WTC11 (cell line): ENCODE measurements at regions not wholly inside any gene's neighbourhood (a gene's known extent, or its start where the extent isn't known, plus 50 kb on each side); places are given as distances from the start of the nearest gene placed in this dataset.

ENCODE experiments used
- ATAC-seq: fragments of 200-7000 bp; cut with Tn5 transposase; 2 replicates; pipeline ENCODE4 v1.10.0; 2021; ENCODE audit warnings: mild to moderate bottlenecking, moderate library complexity
- CTCF ChIA-PET: fragments of 300-600 bp; sonication (Branson Sonifier 250); formaldehyde crosslinking; loops from one replicate; lab custom pipeline; 2021; ENCODE audit warnings: antibody characterized with exemption; lab: Charles Lee
- POLR2A ChIA-PET: fragments of 350-600 bp; sonication (Branson Sonifier 250); formaldehyde crosslinking; loops from one replicate; lab custom pipeline; 2021; ENCODE audit warnings: antibody characterized with exemption; lab: Charles Lee
- DNase-seq: peaks from one replicate; pipeline ENCODE4 v3.0.0; 2021; ENCODE audit warnings: low spot score
- H3K27ac Mint-ChIP-seq: 2 replicates; pipeline ENCODE4 v1.8.0; 2021; ENCODE audit warnings: mixed read lengths
- H3K27me3 Mint-ChIP-seq: 2 replicates; pipeline ENCODE4 v1.8.0; 2021; ENCODE audit warnings: low read depth, mild to moderate bottlenecking, moderate library complexity, mixed read lengths
- H3K36me3 Mint-ChIP-seq: 2 replicates; pipeline ENCODE4 v1.8.0; 2021; ENCODE audit warnings: mixed read lengths
- H3K4me1 Mint-ChIP-seq: 2 replicates; pipeline ENCODE4 v1.8.0; 2022; ENCODE audit warnings: mixed read lengths
- H3K4me3 Mint-ChIP-seq: 2 replicates; pipeline ENCODE4 v1.8.0; 2021; ENCODE audit warnings: mild to moderate bottlenecking, moderate library complexity, mixed read lengths
- H3K9me3 Mint-ChIP-seq: 2 replicates; pipeline ENCODE4 v1.8.0; 2021; ENCODE audit warnings: mixed read lengths
- ATF1 ChIP-seq: sonication (generic); formaldehyde crosslinking; IDR thresholded peaks from 2 replicates; pipeline ENCODE4 v1.8.1; 2023; ENCODE audit warnings: mild to moderate bottlenecking, moderate library complexity, missing genetic modification reagents
- ATF6 ChIP-seq: sonication (generic); formaldehyde crosslinking; IDR thresholded peaks from 2 replicates; pipeline ENCODE4 v1.8.1; 2023; ENCODE audit warnings: mild to moderate bottlenecking, missing genetic modification reagents
- CDX4 ChIP-seq: fragments of 250-450 bp; sonication (Bioruptor Pico); IDR thresholded peaks from 2 replicates; pipeline ENCODE4 v1.9.0; 2021; ENCODE audit warnings: moderate library complexity, mild to moderate bottlenecking, inconsistent platforms, borderline replicate concordance
- ELF4 ChIP-seq: sonication (generic); formaldehyde crosslinking; IDR thresholded peaks from 2 replicates; pipeline ENCODE4 v1.8.1; 2022; ENCODE audit warnings: low read depth, mild to moderate bottlenecking, moderate library complexity, missing genetic modification reagents
- ESRRA ChIP-seq: sonication (generic); formaldehyde crosslinking; IDR thresholded peaks from 2 replicates; pipeline ENCODE4 v1.8.1; 2022; ENCODE audit warnings: mild to moderate bottlenecking, missing genetic modification reagents, borderline replicate concordance
- ETV6 ChIP-seq: sonication (generic); formaldehyde crosslinking; IDR thresholded peaks from 2 replicates; pipeline ENCODE4 v1.8.1; 2022; ENCODE audit warnings: mild to moderate bottlenecking, missing genetic modification reagents
- FOXJ3 ChIP-seq: sonication (generic); formaldehyde crosslinking; IDR thresholded peaks from 2 replicates; pipeline ENCODE4 v1.9.0; 2021; ENCODE audit warnings: missing genetic modification reagents, mild to moderate bottlenecking, borderline replicate concordance
- FOXK1 ChIP-seq: sonication (generic); formaldehyde crosslinking; IDR thresholded peaks from 2 replicates; pipeline ENCODE4 v1.8.0; 2022; ENCODE audit warnings: mild to moderate bottlenecking, moderate library complexity, missing genetic modification reagents
- FOXP4 ChIP-seq: sonication (generic); formaldehyde crosslinking; IDR thresholded peaks from 2 replicates; pipeline ENCODE4 v1.8.0; 2022; ENCODE audit warnings: mild to moderate bottlenecking, missing genetic modification reagents
- GRHL2 ChIP-seq: fragments of 250-450 bp; sonication (Bioruptor Pico); IDR thresholded peaks from 2 replicates; pipeline ENCODE4 v1.8.0; 2022; ENCODE audit warnings: mild to moderate bottlenecking, moderate library complexity; ENCODE audit not compliant: insufficient replicate concordance, severe bottlenecking
- GTF2I ChIP-seq: fragments of 250-450 bp; sonication (Bioruptor Pico); conservative IDR thresholded peaks from 2 replicates; pipeline ENCODE4 v1.4.0; 2021; ENCODE audit warnings: mild to moderate bottlenecking
- MXD4 ChIP-seq: fragments of 250-450 bp; sonication (Bioruptor Pico); IDR thresholded peaks from 2 replicates; pipeline ENCODE4 v1.8.0; 2021; ENCODE audit warnings: mild to moderate bottlenecking, moderate library complexity, borderline replicate concordance
- NFYB ChIP-seq: sonication (generic); formaldehyde crosslinking; conservative IDR thresholded peaks from 2 replicates; pipeline ENCODE4 v1.8.0; 2022; ENCODE audit warnings: low read depth, missing genetic modification reagents
- OVOL2 ChIP-seq: fragments of 250-450 bp; sonication (Bioruptor Pico); IDR thresholded peaks from 2 replicates; pipeline ENCODE4 v1.9.0; 2021; ENCODE audit warnings: mild to moderate bottlenecking, borderline replicate concordance
- PRRX2 ChIP-seq: fragments of 250-450 bp; sonication (Bioruptor Pico); IDR thresholded peaks from 2 replicates; pipeline ENCODE4 v1.8.0; 2021; ENCODE audit warnings: mild to moderate bottlenecking
- SMAD3 ChIP-seq: sonication (generic); formaldehyde crosslinking; IDR thresholded peaks from 2 replicates; pipeline ENCODE4 v1.8.0; 2022; ENCODE audit warnings: missing genetic modification reagents, mild to moderate bottlenecking, borderline replicate concordance
- SP1 ChIP-seq: sonication (generic); formaldehyde crosslinking; conservative IDR thresholded peaks from 2 replicates; pipeline ENCODE4 v1.8.1; 2022; ENCODE audit warnings: missing genetic modification reagents
- TEAD4 ChIP-seq: sonication (generic); formaldehyde crosslinking; IDR thresholded peaks from 2 replicates; pipeline ENCODE4 v1.8.0; 2022; ENCODE audit warnings: mild to moderate bottlenecking, missing genetic modification reagents
- ZBTB21 ChIP-seq: sonication (generic); formaldehyde crosslinking; IDR thresholded peaks from 2 replicates; pipeline ENCODE4 v1.8.1; 2023; ENCODE audit warnings: mild to moderate bottlenecking, missing genetic modification reagents, borderline replicate concordance
- ZNF121 ChIP-seq: sonication (generic); formaldehyde crosslinking; IDR thresholded peaks from 2 replicates; pipeline ENCODE4 v1.8.0; 2023; ENCODE audit warnings: missing genetic modification reagents
- ZNF138 ChIP-seq: sonication (generic); formaldehyde crosslinking; conservative IDR thresholded peaks from 2 replicates; pipeline ENCODE4 v1.8.1; 2022; ENCODE audit warnings: mild to moderate bottlenecking, moderate library complexity, missing genetic modification reagents
- ZNF425 ChIP-seq: fragments of 250-450 bp; sonication (Bioruptor Pico); conservative IDR thresholded peaks from 2 replicates; pipeline ENCODE4 v1.9.0; 2021; ENCODE audit warnings: mild to moderate bottlenecking
- TF ChIP-seq, protein P1 (sequence below): sonication (generic); formaldehyde crosslinking; IDR thresholded peaks from 2 replicates; pipeline ENCODE4 v1.8.1; 2022; ENCODE audit warnings: mild to moderate bottlenecking, missing genetic modification reagents, moderate library complexity, borderline replicate concordance
- TF ChIP-seq, protein P2 (sequence below): fragments of 250-450 bp; sonication (Bioruptor Pico); IDR thresholded peaks from 2 replicates; pipeline ENCODE4 v1.9.0; 2021; ENCODE audit warnings: mild to moderate bottlenecking
- TF ChIP-seq, protein P3 (sequence below): sonication (generic); formaldehyde crosslinking; conservative IDR thresholded peaks from 2 replicates; pipeline ENCODE4 v1.8.1; 2022; ENCODE audit warnings: mild to moderate bottlenecking, missing genetic modification reagents

GRCh38 chr6:40262363-40262762 lies 324.8 kb downstream of the LRFN2 start:
- Mint-ChIP-seq H3K27me3 (no peaks in the 10 kb centered on the region; the same call in 1 of the 2 replicates), H3K27ac (no peak overlapping the region), H3K36me3 (no peaks in the 10 kb centered on the region), H3K4me3 (no peak overlapping the region), H3K9me3 (peaks cover 15% of the 10 kb centered on the region), H3K4me1 (peaks cover 7% of the 10 kb centered on the region)
- ChIA-PET POLR2A (no interaction called here), CTCF (no interaction called here)
- TF ChIP-seq CDX4 (CRISPR knock-in tag) (no peak), FOXK1 (CRISPR knock-in tag) (no peak), ATF1 (CRISPR knock-in tag) (no peak), ETV6 (CRISPR knock-in tag) (no peak), FOXP4 (CRISPR knock-in tag) (no peak), MXD4 (CRISPR knock-in tag) (no peak)
- no peak for DNase-seq
- no peak for ATAC-seq

- CTCF ChIA-PET: no interaction called here
- 0 out of 2 replicates have a peak, but pooled peaks have one; percentile 30 for TF ChIP-seq SMAD3
- TF ChIP-seq PRRX2: no peak
- TF ChIP-seq ETV6 (CRISPR knock-in tag): no peak
- no peak for TF ChIP-seq FOXK1 (CRISPR knock-in tag)
- TF ChIP-seq ELF4 (CRISPR knock-in tag): no peak
- TF ChIP-seq ATF6 (CRISPR knock-in tag): no peak
- TF ChIP-seq ATF1 (CRISPR knock-in tag): no peak
- TF ChIP-seq, all 79 proteins: peak for 1
- Mint-ChIP-seq H3K4me3 (no peak overlapping the region), H3K9me3 (peaks cover 8% of the 10 kb centered on the region), H3K36me3 (no peaks in the 10 kb centered on the region), H3K27ac (no peak overlapping the region), H3K27me3 (no peaks in the 10 kb centered on the region; the same call in 1 of the 2 replicates), H3K4me1 (peaks cover 10% of the 10 kb centered on the region)
- ATAC-seq (peak; percentile 43), DNase-seq (no peak)
- POLR2A ChIA-PET: no interaction called here
These were observed 324.3 kb upstream of the MOCS1 start for GRCh38 chr6:40258531-40258930.

- no peak overlapping the region for H3K4me3 Mint-ChIP-seq
- no peak for DNase-seq
- H3K9me3 Mint-ChIP-seq: peaks cover 8% of the 10 kb centered on the region
- no peaks in the 10 kb centered on the region for H3K36me3 Mint-ChIP-seq
- no peak for ATAC-seq
- peaks cover 10% of the 10 kb centered on the region for H3K4me1 Mint-ChIP-seq
- POLR2A ChIA-PET: no interaction called here
- no peaks in the 10 kb centered on the region; the same call in none of the 2 replicates for H3K27me3 Mint-ChIP-seq
- no peak overlapping the region for H3K27ac Mint-ChIP-seq
- CTCF ChIA-PET: no interaction called here
- TF ChIP-seq ZNF121 (CRISPR knock-in tag) (no peak), ZNF425 (CRISPR knock-in tag) (no peak), TEAD4 (no peak), GTF2I (CRISPR knock-in tag) (no peak), ZNF138 (CRISPR knock-in tag) (no peak), ATF1 (CRISPR knock-in tag) (no peak), ESRRA (no peak), GRHL2 (CRISPR knock-in tag) (no peak), FOXJ3 (CRISPR knock-in tag) (no peak), NFYB (no peak), SP1 (CRISPR knock-in tag) (no peak), ETV6 (CRISPR knock-in tag) (no peak), ZBTB21 (CRISPR knock-in tag) (no peak), OVOL2 (CRISPR knock-in tag) (no peak)
- TF ChIP-seq, protein P1, sequence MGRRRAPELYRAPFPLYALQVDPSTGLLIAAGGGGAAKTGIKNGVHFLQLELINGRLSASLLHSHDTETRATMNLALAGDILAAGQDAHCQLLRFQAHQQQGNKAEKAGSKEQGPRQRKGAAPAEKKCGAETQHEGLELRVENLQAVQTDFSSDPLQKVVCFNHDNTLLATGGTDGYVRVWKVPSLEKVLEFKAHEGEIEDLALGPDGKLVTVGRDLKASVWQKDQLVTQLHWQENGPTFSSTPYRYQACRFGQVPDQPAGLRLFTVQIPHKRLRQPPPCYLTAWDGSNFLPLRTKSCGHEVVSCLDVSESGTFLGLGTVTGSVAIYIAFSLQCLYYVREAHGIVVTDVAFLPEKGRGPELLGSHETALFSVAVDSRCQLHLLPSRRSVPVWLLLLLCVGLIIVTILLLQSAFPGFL (CRISPR knock-in tag): no peak
- TF ChIP-seq, protein P2, sequence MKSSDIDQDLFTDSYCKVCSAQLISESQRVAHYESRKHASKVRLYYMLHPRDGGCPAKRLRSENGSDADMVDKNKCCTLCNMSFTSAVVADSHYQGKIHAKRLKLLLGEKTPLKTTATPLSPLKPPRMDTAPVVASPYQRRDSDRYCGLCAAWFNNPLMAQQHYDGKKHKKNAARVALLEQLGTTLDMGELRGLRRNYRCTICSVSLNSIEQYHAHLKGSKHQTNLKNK (CRISPR knock-in tag): no peak
- TF ChIP-seq, protein P3, sequence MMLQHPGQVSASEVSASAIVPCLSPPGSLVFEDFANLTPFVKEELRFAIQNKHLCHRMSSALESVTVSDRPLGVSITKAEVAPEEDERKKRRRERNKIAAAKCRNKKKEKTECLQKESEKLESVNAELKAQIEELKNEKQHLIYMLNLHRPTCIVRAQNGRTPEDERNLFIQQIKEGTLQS (CRISPR knock-in tag): no peak
These were observed 322.6 kb upstream of the MOCS1 start for GRCh38 chr6:40256831-40257230.
